SK-N-SH (cell line): ENCODE measurements at regions not wholly inside any gene's neighbourhood (a gene's known extent, or its start where the extent isn't known, plus 50 kb on each side); places are given as distances from the start of the nearest gene placed in this dataset.

Experiments
- CTCF ChIA-PET: fragments of 300-600, 350-600 bp; formaldehyde crosslinking; extraction: SDS; loops from one replicate; lab custom pipeline; 2021; lab: Yijun Ruan, JAX
- POLR2A ChIA-PET: fragments of 350-600 bp; sonication (Branson Sonifier 250); formaldehyde crosslinking; extraction: SDS; loops from one replicate; lab custom pipeline; 2020; ENCODE audit warnings: antibody characterized with exemption, inconsistent platforms; lab: Yijun Ruan, JAX
- DNase-seq: peaks from one replicate; pipeline ENCODE4 v3.0.0; 2012
- H2AFZ ChIP-seq: fragments of 200-600 bp; sonication (generic); 2 replicates; pipeline ENCODE4 v1.8.1; 2016; ENCODE audit warnings: antibody characterized with exemption, mild to moderate bottlenecking, low read depth
- H3F3A ChIP-seq: fragments of 200-600 bp; sonication (generic); replicated peaks from 2 replicates; pipeline ENCODE3; 2016; ENCODE audit warnings: antibody characterized with exemption, mild to moderate bottlenecking; ENCODE audit not compliant: insufficient read depth
- H3K27ac ChIP-seq, 2 experiments: fragments of 200-500 bp in 1 of 2; fragments of 200-600 bp in 1 of 2; sonication (Bioruptor generic) in 1 of 2; sonication (generic), shearing (Covaris generic) in 1 of 2; 2 replicates each; pipeline versions ENCODE4 v1.5.1 to v1.6.1; 2014 to 2016; ENCODE audit warnings: low read depth in 2 of 2, inconsistent platforms in 1 of 2, low read length in 1 of 2, mild to moderate bottlenecking in 1 of 2, mixed read lengths in 1 of 2
- H3K27me3 ChIP-seq: fragments of 200-600 bp; sonication (generic), shearing (Covaris generic); 2 replicates; pipeline ENCODE4 v1.6.1; 2016; ENCODE audit warnings: mixed run types; ENCODE audit not compliant: insufficient read depth
- H3K36me3 ChIP-seq, 2 experiments: fragments of 200-500 bp in 1 of 2; fragments of 200-600 bp in 1 of 2; sonication (Bioruptor generic) in 1 of 2; sonication (generic) in 1 of 2; replicated peaks in 1 of 2; 2 replicates each; pipeline versions ENCODE3 to v1.5.1; 2014 to 2016; ENCODE audit warnings: low read length in 1 of 2, mild to moderate bottlenecking in 1 of 2; ENCODE audit not compliant: insufficient read depth in 2 of 2, control insufficient read depth in 1 of 2
- H3K4me1 ChIP-seq, 2 experiments: fragments of 200-500 bp in 1 of 2; fragments of 200-600 bp in 1 of 2; sonication (Bioruptor generic) in 1 of 2; sonication (generic), shearing (Covaris generic) in 1 of 2; 2 replicates each; pipeline versions ENCODE4 v1.5.1 to v1.6.1; 2014 to 2016; ENCODE audit warnings: low read depth in 1 of 2, low read length in 1 of 2, mixed run types in 1 of 2; ENCODE audit not compliant: insufficient read depth in 2 of 2, control insufficient read depth in 1 of 2
- H3K4me2 ChIP-seq: fragments of 200-600 bp; sonication (generic), shearing (Covaris generic); 2 replicates; pipeline ENCODE4 v1.6.1; 2017; ENCODE audit warnings: mixed run types
- H3K4me3 ChIP-seq, 2 experiments: fragments of 200-500 bp in 1 of 2; fragments of 200-600 bp in 1 of 2; sonication (Bioruptor generic) in 1 of 2; sonication (generic), shearing (Covaris generic) in 1 of 2; 2 replicates each; pipeline versions ENCODE4 v1.5.1 to v1.8.1; 2014 to 2016; ENCODE audit warnings: low read depth in 2 of 2, inconsistent platforms in 1 of 2, low read length in 1 of 2, mild to moderate bottlenecking in 1 of 2, mixed read lengths in 1 of 2, moderate library complexity in 1 of 2
- H3K79me2 ChIP-seq: fragments of 200-600 bp; sonication (generic); 2 replicates; pipeline ENCODE4 v1.8.1; 2017; ENCODE audit warnings: mild to moderate bottlenecking; ENCODE audit not compliant: insufficient read depth
- H3K9ac ChIP-seq: fragments of 200-600 bp; sonication (generic); 2 replicates; pipeline ENCODE4 v1.6.1; 2017; ENCODE audit warnings: mixed run types
- H3K9me2 ChIP-seq: fragments of 200-600 bp; sonication (generic); 2 replicates; pipeline ENCODE4 v1.6.1; 2017; ENCODE audit warnings: mixed run types
- H3K9me3 ChIP-seq: fragments of 200-600 bp; sonication (generic); 2 replicates; pipeline ENCODE4 v1.6.1; 2017; ENCODE audit warnings: mixed run types, mild to moderate bottlenecking, moderate library complexity
- H4K20me1 ChIP-seq: fragments of 200-600 bp; sonication (generic); 2 replicates; pipeline ENCODE4 v1.6.1; 2017; ENCODE audit warnings: mild to moderate bottlenecking, mixed run types; ENCODE audit not compliant: insufficient read depth
- GABPA ChIP-seq: IDR thresholded peaks from 2 replicates; pipeline ENCODE4 v1.4.0; 2012; ENCODE audit warnings: low read depth, mild to moderate bottlenecking
- MXI1 ChIP-seq: IDR thresholded peaks from 2 replicates; pipeline ENCODE4 v1.6.1; 2012; ENCODE audit warnings: mild to moderate bottlenecking, low read depth, low read length, improper control_type of control experiment
- RCOR1 ChIP-seq: fragments of 150-350 bp; IDR thresholded peaks from 2 replicates; pipeline ENCODE4 v1.6.1; 2017; ENCODE audit warnings: antibody characterized with exemption, low read length
- SIN3A ChIP-seq: IDR thresholded peaks from 2 replicates; pipeline ENCODE4 v1.6.1; 2012; ENCODE audit warnings: low read depth, mild to moderate bottlenecking, low read length, moderate library complexity, borderline replicate concordance
- SMC3 ChIP-seq: IDR thresholded peaks from 2 replicates; pipeline ENCODE4 v1.6.1; 2012; ENCODE audit warnings: low read depth, low read length, improper control_type of control experiment
- WGBS: methylation state at CpG from one replicate; pipeline ENCODE4 v1.1.6; 2017; ENCODE audit warnings: low lambda C conversion rate; 5-methylcytosine and 5-hydroxymethylcytosine counted together
- TF ChIP-seq, protein P1 (sequence below): IDR thresholded peaks from 2 replicates; pipeline ENCODE4 v1.4.0; 2012; ENCODE audit warnings: low read depth, borderline replicate concordance
- TF ChIP-seq, protein P2 (sequence below): IDR thresholded peaks from 2 replicates; pipeline ENCODE4 v1.6.1; 2012; ENCODE audit warnings: mild to moderate bottlenecking, low read depth, low read length, moderate library complexity
- TF ChIP-seq, protein P3 (sequence below): fragments of 150-350 bp; IDR thresholded peaks from 2 replicates; pipeline ENCODE4 v1.6.1; 2017; ENCODE audit warnings: antibody characterized with exemption, low read length, low read depth, borderline replicate concordance

DNA sequence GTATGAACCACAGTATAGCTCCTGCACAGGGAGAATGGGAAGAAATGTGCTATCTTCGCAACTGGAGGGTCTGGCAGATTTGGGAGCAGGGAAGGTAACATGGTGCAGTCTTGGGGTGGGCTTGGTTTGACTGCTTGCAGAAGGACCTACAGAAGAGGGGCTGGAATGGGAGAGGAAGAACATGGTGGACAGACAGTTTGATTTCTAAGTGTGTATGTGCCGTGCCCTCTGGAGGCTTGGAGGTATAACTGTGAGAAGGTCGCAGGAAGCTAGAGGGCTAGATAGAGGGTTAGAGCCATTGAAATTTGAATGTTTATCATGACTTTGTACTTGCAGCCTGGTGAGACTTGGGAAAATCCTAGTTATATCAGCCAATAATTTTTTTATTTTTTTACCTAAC is 169.2 kb downstream of the SQOR start:
- Histone ChIP-seq H3K9ac (no peak overlapping the region), H3K4me2 (no peak overlapping the region), H4K20me1 (no peaks in the 10 kb centered on the region)
- ChIA-PET POLR2A (no interaction called here), CTCF (interaction anchor here (1.4 to 5.4 kb wide), 3 partner anchors 8 to 89 kb away, joined by 3 to 38 read pairs (median 22); no protein-coding TSS in a partner anchor)
- TF ChIP-seq, protein P1, sequence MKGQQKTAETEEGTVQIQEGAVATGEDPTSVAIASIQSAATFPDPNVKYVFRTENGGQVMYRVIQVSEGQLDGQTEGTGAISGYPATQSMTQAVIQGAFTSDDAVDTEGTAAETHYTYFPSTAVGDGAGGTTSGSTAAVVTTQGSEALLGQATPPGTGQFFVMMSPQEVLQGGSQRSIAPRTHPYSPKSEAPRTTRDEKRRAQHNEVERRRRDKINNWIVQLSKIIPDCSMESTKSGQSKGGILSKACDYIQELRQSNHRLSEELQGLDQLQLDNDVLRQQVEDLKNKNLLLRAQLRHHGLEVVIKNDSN: no peak
- TF ChIP-seq, protein P2, sequence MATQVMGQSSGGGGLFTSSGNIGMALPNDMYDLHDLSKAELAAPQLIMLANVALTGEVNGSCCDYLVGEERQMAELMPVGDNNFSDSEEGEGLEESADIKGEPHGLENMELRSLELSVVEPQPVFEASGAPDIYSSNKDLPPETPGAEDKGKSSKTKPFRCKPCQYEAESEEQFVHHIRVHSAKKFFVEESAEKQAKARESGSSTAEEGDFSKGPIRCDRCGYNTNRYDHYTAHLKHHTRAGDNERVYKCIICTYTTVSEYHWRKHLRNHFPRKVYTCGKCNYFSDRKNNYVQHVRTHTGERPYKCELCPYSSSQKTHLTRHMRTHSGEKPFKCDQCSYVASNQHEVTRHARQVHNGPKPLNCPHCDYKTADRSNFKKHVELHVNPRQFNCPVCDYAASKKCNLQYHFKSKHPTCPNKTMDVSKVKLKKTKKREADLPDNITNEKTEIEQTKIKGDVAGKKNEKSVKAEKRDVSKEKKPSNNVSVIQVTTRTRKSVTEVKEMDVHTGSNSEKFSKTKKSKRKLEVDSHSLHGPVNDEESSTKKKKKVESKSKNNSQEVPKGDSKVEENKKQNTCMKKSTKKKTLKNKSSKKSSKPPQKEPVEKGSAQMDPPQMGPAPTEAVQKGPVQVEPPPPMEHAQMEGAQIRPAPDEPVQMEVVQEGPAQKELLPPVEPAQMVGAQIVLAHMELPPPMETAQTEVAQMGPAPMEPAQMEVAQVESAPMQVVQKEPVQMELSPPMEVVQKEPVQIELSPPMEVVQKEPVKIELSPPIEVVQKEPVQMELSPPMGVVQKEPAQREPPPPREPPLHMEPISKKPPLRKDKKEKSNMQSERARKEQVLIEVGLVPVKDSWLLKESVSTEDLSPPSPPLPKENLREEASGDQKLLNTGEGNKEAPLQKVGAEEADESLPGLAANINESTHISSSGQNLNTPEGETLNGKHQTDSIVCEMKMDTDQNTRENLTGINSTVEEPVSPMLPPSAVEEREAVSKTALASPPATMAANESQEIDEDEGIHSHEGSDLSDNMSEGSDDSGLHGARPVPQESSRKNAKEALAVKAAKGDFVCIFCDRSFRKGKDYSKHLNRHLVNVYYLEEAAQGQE: no peak
- TF ChIP-seq, all 33 proteins: peak for 0
- no peaks in the 10 kb centered on the region for H3K36me3 ChIP-seq
- no peaks in the 10 kb centered on the region for H3K27me3 ChIP-seq
- H3K9me2 ChIP-seq: no peaks in the 10 kb centered on the region
- no peak overlapping the region for H3K27ac ChIP-seq
- H3F3A ChIP-seq: no peaks in the 10 kb centered on the region
- no peak overlapping the region for H2AFZ ChIP-seq
- H3K4me1 ChIP-seq: no peaks in the 10 kb centered on the region
- H3K9me3 ChIP-seq: no peaks in the 10 kb centered on the region
- 10% methylated on average over 3 of the region's 3 CpGs for WGBS
- H3K79me2 ChIP-seq: no peaks in the 10 kb centered on the region
- no peak overlapping the region for H3K4me3 ChIP-seq
- no peak for DNase-seq

DNA sequence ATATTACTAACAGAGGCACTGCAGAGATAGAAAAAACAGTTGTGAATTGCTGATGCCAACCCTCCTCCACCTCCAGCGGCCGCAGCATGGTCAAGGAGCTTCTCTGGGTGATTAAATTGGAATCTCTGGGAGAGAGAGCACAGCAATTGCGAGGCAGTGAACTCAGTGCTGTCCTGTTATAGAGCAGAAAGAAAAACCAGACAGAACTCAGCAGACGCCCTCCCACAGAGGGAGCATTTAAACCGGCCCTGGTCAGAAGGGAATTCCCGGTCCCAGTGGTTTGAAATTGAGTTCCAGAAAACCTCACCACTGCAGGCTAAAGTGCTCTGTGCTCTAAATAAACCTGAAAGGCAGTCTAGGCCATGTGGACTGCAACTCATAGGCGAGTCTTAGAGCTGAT is 175.4 kb downstream of the SQOR start:
- no peak overlapping the region for H3K9ac ChIP-seq
- WGBS: 22% methylated on average over 7 of the region's 7 CpGs
- no peak overlapping the region for H2AFZ ChIP-seq
- H3K4me2 ChIP-seq: no peak overlapping the region
- no peaks in the 10 kb centered on the region for H3K9me2 ChIP-seq
- H3K4me1 ChIP-seq: no peaks in the 10 kb centered on the region
- ChIA-PET CTCF (interaction anchor here (1.3 kb wide), 1 partner anchor 14 kb away, joined by 6 read pairs; no protein-coding TSS in a partner anchor), POLR2A (no interaction called here)
- H3K27ac ChIP-seq: no peak overlapping the region
- H3K79me2 ChIP-seq: no peaks in the 10 kb centered on the region
- H3K36me3 ChIP-seq: no peaks in the 10 kb centered on the region
- H3K27me3 ChIP-seq: no peaks in the 10 kb centered on the region
- H3K9me3 ChIP-seq: no peaks in the 10 kb centered on the region
- H4K20me1 ChIP-seq: no peaks in the 10 kb centered on the region
- no peak for DNase-seq
- TF ChIP-seq SMC3 (no peak), RCOR1 (no peak)
- H3K4me3 ChIP-seq: no peak overlapping the region
- no peaks in the 10 kb centered on the region for H3F3A ChIP-seq

DNA sequence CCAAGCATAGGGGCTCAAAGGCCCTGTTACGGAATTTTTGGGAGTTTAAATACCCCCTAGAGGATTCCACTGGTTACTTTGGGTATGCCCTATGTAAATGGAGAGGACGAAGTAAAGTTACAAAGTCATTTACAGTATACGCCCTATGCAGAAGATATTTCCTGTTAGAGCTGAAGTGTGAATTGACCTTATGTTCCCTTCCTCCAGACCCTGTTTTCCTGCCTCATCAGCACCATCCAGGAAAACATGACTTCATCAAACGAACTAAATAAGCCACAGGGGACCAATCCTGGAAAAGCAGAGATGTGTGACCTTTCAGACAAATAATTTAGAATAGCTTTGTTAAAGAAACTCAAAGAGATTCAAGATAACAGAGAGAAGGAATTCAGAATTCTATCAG is 177.4 kb downstream of the SQOR start:
- no peak overlapping the region for H3K9ac ChIP-seq
- no peaks in the 10 kb centered on the region for H3F3A ChIP-seq
- no peaks in the 10 kb centered on the region for H3K36me3 ChIP-seq
- no peaks in the 10 kb centered on the region for H3K9me3 ChIP-seq
- ChIA-PET CTCF (interaction anchor here (2.0 kb wide), 1 partner anchor 17 kb away, joined by 4 read pairs; no protein-coding TSS in a partner anchor), POLR2A (no interaction called here)
- no peaks in the 10 kb centered on the region for H3K27me3 ChIP-seq
- DNase-seq: no peak
- no peak overlapping the region for H3K27ac ChIP-seq
- no peaks in the 10 kb centered on the region for H3K9me2 ChIP-seq
- no peaks in the 10 kb centered on the region for H3K79me2 ChIP-seq
- H4K20me1 ChIP-seq: no peaks in the 10 kb centered on the region
- no peaks in the 10 kb centered on the region for H3K4me1 ChIP-seq
- H2AFZ ChIP-seq: no peak overlapping the region
- H3K4me3 ChIP-seq: no peak overlapping the region
- no peak overlapping the region for H3K4me2 ChIP-seq
- 25% methylated on average over 4 of the region's 4 CpGs for WGBS
- TF ChIP-seq, protein P3, sequence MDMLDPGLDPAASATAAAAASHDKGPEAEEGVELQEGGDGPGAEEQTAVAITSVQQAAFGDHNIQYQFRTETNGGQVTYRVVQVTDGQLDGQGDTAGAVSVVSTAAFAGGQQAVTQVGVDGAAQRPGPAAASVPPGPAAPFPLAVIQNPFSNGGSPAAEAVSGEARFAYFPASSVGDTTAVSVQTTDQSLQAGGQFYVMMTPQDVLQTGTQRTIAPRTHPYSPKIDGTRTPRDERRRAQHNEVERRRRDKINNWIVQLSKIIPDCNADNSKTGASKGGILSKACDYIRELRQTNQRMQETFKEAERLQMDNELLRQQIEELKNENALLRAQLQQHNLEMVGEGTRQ: no peak
- TF ChIP-seq GABPA (no peak), SIN3A (no peak), MXI1 (no peak)
- TF ChIP-seq, protein P2: no peak
